NCI-H82 (cell line): ENCODE measurements at regions not wholly inside any gene's neighbourhood (a gene's known extent, or its start where the extent isn't known, plus 50 kb on each side); places are given as distances from the start of the nearest gene placed in this dataset.
"Not testable (repeated sequence)": the region's sequence is repeated elsewhere in the genome, so short reads cannot be mapped to it uniquely, and the experiment has no call there.

Source experiments
- DNase-seq: peaks from one replicate; lab custom pipeline; 2025; lab: John Stamatoyannopoulos, UW

GRCh38 chr12:87575906-87576305 lies 453.3 kb downstream of the C12orf50 start:
- no peak for DNase-seq

- not testable (repeated sequence) for DNase-seq
These were observed 462.3 kb downstream of the C12orf50 start for GRCh38 chr12:87566918-87567317.

- DNase-seq, result no peak
These were observed 472.2 kb downstream of the C12orf50 start for GRCh38 chr12:87556985-87557384.

- DNase-seq, result not testable (repeated sequence)
These were observed 498.0 kb downstream of the C12orf50 start for GRCh38 chr12:87531213-87531612.

GRCh38 chr12:87529413-87529812 lies 499.8 kb downstream of the C12orf50 start:
- peak; percentile 28 for DNase-seq

- no peak for DNase-seq
These were observed 508.2 kb downstream of the C12orf50 start for GRCh38 chr12:87520968-87521367.

GRCh38 chr12:87518481-87518880 lies 510.7 kb downstream of the C12orf50 start:
- no peak for DNase-seq

GRCh38 chr12:87518036-87518435 lies 511.2 kb downstream of the C12orf50 start:
- no peak for DNase-seq

- no peak for DNase-seq
These were observed 515.5 kb downstream of the C12orf50 start for GRCh38 chr12:87513536-87514280.

- no peak for DNase-seq
These were observed 517.8 kb downstream of the C12orf50 start for GRCh38 chr12:87511371-87511770.

GRCh38 chr12:87509237-87509820 lies 519.9 kb downstream of the C12orf50 start:
- DNase-seq, result peak; percentile 21

- DNase-seq, result no peak
These were observed 537.6 kb downstream of the C12orf50 start for GRCh38 chr12:87491598-87491997.

GRCh38 chr12:87491089-87491488 lies 538.1 kb downstream of the C12orf50 start:
- peak; percentile 23 for DNase-seq

GRCh38 chr12:87469295-87469694 lies 559.9 kb downstream of the C12orf50 start:
- DNase-seq, result no peak

GRCh38 chr12:87467936-87468335 lies 561.3 kb downstream of the C12orf50 start:
- no peak for DNase-seq

GRCh38 chr12:87464565-87464964 lies 564.6 kb downstream of the C12orf50 start:
- DNase-seq, result no peak

GRCh38 chr12:87444039-87444438 lies 585.2 kb downstream of the C12orf50 start:
- DNase-seq, result no peak

- DNase-seq, result no peak
These were observed 587.7 kb downstream of the C12orf50 start for GRCh38 chr12:87441511-87441910.

GRCh38 chr12:87439990-87440827 lies 589.0 kb downstream of the C12orf50 start:
- no peak for DNase-seq

- DNase-seq, result no peak
These were observed 598.8 kb downstream of the C12orf50 start for GRCh38 chr12:87430444-87430843.

- no peak for DNase-seq
These were observed 600.4 kb downstream of the C12orf50 start for GRCh38 chr12:87428701-87429277.

GRCh38 chr12:87427770-87428169 lies 601.4 kb downstream of the C12orf50 start:
- no peak for DNase-seq
